ENCODE measurements at regions not wholly inside any gene's neighbourhood (a gene's known extent, or its start where the extent isn't known, plus 50 kb on each side); places are given as distances from the start of the nearest gene placed in this dataset.

DNA sequence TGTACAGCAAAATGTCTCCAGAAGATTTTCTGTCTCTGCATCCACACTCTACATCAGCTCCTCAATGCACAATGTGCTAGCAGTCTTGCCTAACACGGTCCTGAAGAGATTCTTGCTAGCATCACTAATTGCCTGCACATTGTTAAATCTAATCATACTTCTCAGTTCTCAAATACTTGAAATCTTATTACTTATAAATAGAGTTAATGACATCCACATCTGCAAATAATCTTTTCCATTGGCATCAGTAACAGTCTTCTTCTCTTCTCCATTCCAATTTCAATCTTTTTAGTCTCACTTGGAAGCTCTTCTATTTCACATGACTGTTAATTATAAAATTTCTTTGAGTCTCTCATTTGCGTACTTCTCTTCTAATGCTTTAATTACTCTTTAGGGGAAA, 630.5 kb upstream of the SLITRK6 start:
- dilution Hi-C loops (cut with MboI; ENCODE audit: extremely low pct_ligation_motif_present, low sequenced_read_pairs), result no loop called here
- H3K27ac ChIP-seq (ENCODE audit: control insufficient read depth, insufficient read depth, low read length), result no peak overlapping the region
- H3K79me2 ChIP-seq (ENCODE audit: control insufficient read depth, insufficient read depth, low read length), result no peaks in the 10 kb centered on the region
- no peaks in the 10 kb centered on the region for H3K4me1 ChIP-seq (ENCODE audit: control insufficient read depth, extremely low read depth, insufficient read depth, low read length)
- H3K9me3 ChIP-seq (ENCODE audit: control insufficient read depth, low read depth, low read length), result no peaks in the 10 kb centered on the region
- no peak overlapping the region for H2AFZ ChIP-seq (ENCODE audit: control insufficient read depth, low read length)
- DNase-seq (ENCODE audit: low read depth, low spot score), result no peak
- no peak overlapping the region for H3K4me3 ChIP-seq (ENCODE audit: control insufficient read depth in 2 of 3, extremely low read depth in 1 of 3, insufficient read depth in 2 of 3, low read depth in 1 of 3, low read length in 3 of 3)
- H3K36me3 ChIP-seq (ENCODE audit: control insufficient read depth in 2 of 2, extremely low read depth in 1 of 2, insufficient read depth in 2 of 2, low read length in 2 of 2), result no peaks in the 10 kb centered on the region
- H3K9me1 ChIP-seq (ENCODE audit: control insufficient read depth, extremely low read depth, insufficient read depth, low read length), result no peaks in the 10 kb centered on the region
- no peaks in the 10 kb centered on the region for H4K20me1 ChIP-seq (ENCODE audit: control insufficient read depth, extremely low read depth, insufficient read depth, low read length)
- TF ChIP-seq, protein P1, sequence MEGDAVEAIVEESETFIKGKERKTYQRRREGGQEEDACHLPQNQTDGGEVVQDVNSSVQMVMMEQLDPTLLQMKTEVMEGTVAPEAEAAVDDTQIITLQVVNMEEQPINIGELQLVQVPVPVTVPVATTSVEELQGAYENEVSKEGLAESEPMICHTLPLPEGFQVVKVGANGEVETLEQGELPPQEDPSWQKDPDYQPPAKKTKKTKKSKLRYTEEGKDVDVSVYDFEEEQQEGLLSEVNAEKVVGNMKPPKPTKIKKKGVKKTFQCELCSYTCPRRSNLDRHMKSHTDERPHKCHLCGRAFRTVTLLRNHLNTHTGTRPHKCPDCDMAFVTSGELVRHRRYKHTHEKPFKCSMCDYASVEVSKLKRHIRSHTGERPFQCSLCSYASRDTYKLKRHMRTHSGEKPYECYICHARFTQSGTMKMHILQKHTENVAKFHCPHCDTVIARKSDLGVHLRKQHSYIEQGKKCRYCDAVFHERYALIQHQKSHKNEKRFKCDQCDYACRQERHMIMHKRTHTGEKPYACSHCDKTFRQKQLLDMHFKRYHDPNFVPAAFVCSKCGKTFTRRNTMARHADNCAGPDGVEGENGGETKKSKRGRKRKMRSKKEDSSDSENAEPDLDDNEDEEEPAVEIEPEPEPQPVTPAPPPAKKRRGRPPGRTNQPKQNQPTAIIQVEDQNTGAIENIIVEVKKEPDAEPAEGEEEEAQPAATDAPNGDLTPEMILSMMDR (optimal IDR thresholded peaks at IDR 0.05 in 1 of 3, IDR thresholded peaks at IDR 0.05 in 1 of 3, conservative IDR thresholded peaks at IDR 0.05 in 1 of 3; ENCODE audit: extremely low read depth in 1 of 3, insufficient read depth in 2 of 3, low read length in 3 of 3), result no peak
- TF ChIP-seq EZH2 (IDR thresholded peaks at IDR 0.05; ENCODE audit: low read length), result no peak
- FAIRE-seq, result no peak
- H3K9ac ChIP-seq (ENCODE audit: control insufficient read depth, extremely low read depth, insufficient read depth, low read length), result no peak overlapping the region
- H3K4me2 ChIP-seq (ENCODE audit: control insufficient read depth, extremely low read depth, insufficient read depth, low read depth, low read length), result no peak overlapping the region
- H3K27me3 ChIP-seq (ENCODE audit: control insufficient read depth, extremely low read depth, insufficient read depth, low read length), result no peaks in the 10 kb centered on the region

- H3K79me2 ChIP-seq (ENCODE audit: control insufficient read depth, insufficient read depth, low read length), result no peaks in the 10 kb centered on the region
- DNase-seq (ENCODE audit: low read depth, low spot score) (no peak), FAIRE-seq (no peak)
- no peak overlapping the region for H3K4me2 ChIP-seq (ENCODE audit: control insufficient read depth, extremely low read depth, insufficient read depth, low read depth, low read length)
- no peaks in the 10 kb centered on the region for H3K9me3 ChIP-seq (ENCODE audit: control insufficient read depth, low read depth, low read length)
- dilution Hi-C loops (cut with MboI; ENCODE audit: extremely low pct_ligation_motif_present, low sequenced_read_pairs), result no loop called here
- no peaks in the 10 kb centered on the region for H3K4me1 ChIP-seq (ENCODE audit: control insufficient read depth, extremely low read depth, insufficient read depth, low read length)
- H3K9me1 ChIP-seq (ENCODE audit: control insufficient read depth, extremely low read depth, insufficient read depth, low read length), result no peaks in the 10 kb centered on the region
- no peaks in the 10 kb centered on the region for H3K27me3 ChIP-seq (ENCODE audit: control insufficient read depth, extremely low read depth, insufficient read depth, low read length)
- TF ChIP-seq EZH2 (IDR thresholded peaks at IDR 0.05; ENCODE audit: low read length), result no peak
- TF ChIP-seq, protein P1 (optimal IDR thresholded peaks at IDR 0.05 in 1 of 3, IDR thresholded peaks at IDR 0.05 in 1 of 3, conservative IDR thresholded peaks at IDR 0.05 in 1 of 3; ENCODE audit: extremely low read depth in 1 of 3, insufficient read depth in 2 of 3, low read length in 3 of 3), result no peak
- no peak overlapping the region for H3K27ac ChIP-seq (ENCODE audit: control insufficient read depth, insufficient read depth, low read length)
- no peaks in the 10 kb centered on the region for H4K20me1 ChIP-seq (ENCODE audit: control insufficient read depth, extremely low read depth, insufficient read depth, low read length)
- no peak overlapping the region for H3K9ac ChIP-seq (ENCODE audit: control insufficient read depth, extremely low read depth, insufficient read depth, low read length)
- H3K36me3 ChIP-seq (ENCODE audit: control insufficient read depth in 2 of 2, extremely low read depth in 1 of 2, insufficient read depth in 2 of 2, low read length in 2 of 2), result no peaks in the 10 kb centered on the region
- H3K4me3 ChIP-seq (ENCODE audit: control insufficient read depth in 2 of 3, extremely low read depth in 1 of 3, insufficient read depth in 2 of 3, low read depth in 1 of 3, low read length in 3 of 3), result no peak overlapping the region
- no peak overlapping the region for H2AFZ ChIP-seq (ENCODE audit: control insufficient read depth, low read length)
These were observed 638.8 kb upstream of the SLITRK6 start for GRCh38 chr13:86438034-86438433.
